ENCODE measurements at regions not wholly inside any gene's neighbourhood (a gene's known extent, or its start where the extent isn't known, plus 50 kb on each side); places are given as distances from the start of the nearest gene placed in this dataset.

DNA sequence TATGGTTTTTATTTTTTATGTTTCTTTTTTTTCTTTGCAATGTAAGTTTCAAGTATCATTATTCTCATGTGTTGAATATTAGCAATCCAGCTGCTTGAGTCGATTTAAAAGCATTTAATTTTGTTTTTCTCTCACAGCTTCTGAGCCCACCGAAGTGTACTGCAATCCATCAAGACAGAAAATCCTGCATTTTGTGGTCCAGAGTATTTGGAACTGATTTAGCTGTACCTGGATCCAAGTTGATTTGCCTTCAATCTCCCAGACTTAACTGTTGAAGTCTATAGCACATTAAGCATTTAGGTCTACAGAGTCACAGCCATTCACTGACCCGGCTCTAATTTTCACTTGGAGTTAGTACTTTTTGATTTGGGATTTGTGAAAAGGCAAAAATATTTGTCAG is 622.9 kb upstream of the ADAMTS5 start:
- Histone ChIP-seq H3K9me3 (no peaks in the 10 kb centered on the region), H3K36me3 (no peaks in the 10 kb centered on the region), H3K27ac (peak overlapping the region in 2 of 10 donors; percentile 4 to 45), H3K4me1 (peaks cover 0 to 8% (median 0%) of the 10 kb centered on the region in 9 donors), H3K27me3 (no peaks in the 10 kb centered on the region), H3K4me3 (no peak overlapping the region)
- no peak for TF ChIP-seq CTCF (IDR thresholded peaks at IDR 0.05)
- WGBS, 2 donors = 72 to 83% methylated on average over 3 of the region's 3 CpGs
- no peak for ATAC-seq
- no peak for DNase-seq
- intact Hi-C loops (cut with DNase I) = loop anchor here in 3 of 10 donors (5.0 to 10.0 kb wide), 3 partner anchors 38 to 847 kb away; no protein-coding TSS in a partner anchor

DNA sequence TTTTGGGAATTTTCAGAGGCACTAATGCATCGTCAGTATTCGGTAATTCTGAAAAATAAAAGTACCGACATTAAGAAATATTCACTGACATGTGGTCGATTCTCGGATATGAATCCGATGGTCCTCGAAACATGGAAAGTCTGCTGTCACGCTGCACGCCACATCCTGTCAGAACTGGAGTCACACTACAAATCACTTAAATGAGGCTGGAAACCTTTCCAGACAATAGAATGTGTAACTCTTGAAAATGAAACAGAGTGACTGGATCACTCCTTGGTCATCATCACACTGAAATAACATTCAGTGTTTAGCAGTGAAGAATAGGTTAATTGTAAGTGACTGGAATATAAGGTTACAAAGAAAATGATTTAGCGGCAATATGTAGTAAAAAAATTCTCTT is 620.1 kb upstream of the ADAMTS5 start:
- Histone ChIP-seq H3K36me3 (no peaks in the 10 kb centered on the region), H3K27ac (no peak overlapping the region), H3K4me3 (no peak overlapping the region), H3K27me3 (no peaks in the 10 kb centered on the region), H3K9me3 (no peaks in the 10 kb centered on the region), H3K4me1 (peaks cover 0 to 8% (median 0%) of the 10 kb centered on the region in 9 donors)
- intact Hi-C loops (cut with DNase I) = loop anchor here in 2 of 10 donors (5.0 to 10.0 kb wide), 2 partner anchors 40 to 88 kb away; no protein-coding TSS in a partner anchor
- ATAC-seq (no peak), DNase-seq (no peak)
- 95 to 96% methylated on average over 10 of the region's 10 CpGs for WGBS, 2 donors
- TF ChIP-seq CTCF (IDR thresholded peaks at IDR 0.05) = no peak

DNA sequence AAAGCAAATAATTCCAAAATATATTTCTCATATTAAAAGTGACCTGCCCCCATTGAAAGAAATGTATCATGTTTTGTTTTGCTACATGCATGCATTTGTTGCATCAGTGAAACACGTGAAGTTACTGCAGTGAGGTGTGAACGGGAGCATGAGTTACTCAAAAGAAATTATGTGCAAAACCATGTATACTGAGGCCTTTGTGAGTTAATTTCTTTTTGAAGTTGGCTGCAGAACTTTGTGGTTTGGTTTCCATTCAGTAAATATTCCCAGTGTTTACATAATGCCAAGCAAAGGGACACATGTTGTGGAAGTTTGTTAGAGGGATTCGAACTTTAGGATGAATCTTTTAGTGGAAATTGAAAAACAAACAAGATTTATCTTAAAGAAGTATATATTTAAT is 619.4 kb upstream of the ADAMTS5 start:
- TF ChIP-seq CTCF (IDR thresholded peaks at IDR 0.05) = no peak
- ATAC-seq = no peak
- no peaks in the 10 kb centered on the region for H3K36me3 ChIP-seq
- no peak overlapping the region for H3K4me3 ChIP-seq
- no peaks in the 10 kb centered on the region for H3K27me3 ChIP-seq
- H3K27ac ChIP-seq = no peak overlapping the region
- no peaks in the 10 kb centered on the region for H3K9me3 ChIP-seq
- DNase-seq = no peak
- 86 to 95% methylated on average over 3 of the region's 3 CpGs for WGBS, 2 donors
- H3K4me1 ChIP-seq = peaks cover 0 to 8% (median 0%) of the 10 kb centered on the region in 9 donors
- intact Hi-C loops (cut with DNase I) = loop anchor here in 2 of 10 donors (5.0 to 10.0 kb wide), 2 partner anchors 41 to 88 kb away; no protein-coding TSS in a partner anchor

DNA sequence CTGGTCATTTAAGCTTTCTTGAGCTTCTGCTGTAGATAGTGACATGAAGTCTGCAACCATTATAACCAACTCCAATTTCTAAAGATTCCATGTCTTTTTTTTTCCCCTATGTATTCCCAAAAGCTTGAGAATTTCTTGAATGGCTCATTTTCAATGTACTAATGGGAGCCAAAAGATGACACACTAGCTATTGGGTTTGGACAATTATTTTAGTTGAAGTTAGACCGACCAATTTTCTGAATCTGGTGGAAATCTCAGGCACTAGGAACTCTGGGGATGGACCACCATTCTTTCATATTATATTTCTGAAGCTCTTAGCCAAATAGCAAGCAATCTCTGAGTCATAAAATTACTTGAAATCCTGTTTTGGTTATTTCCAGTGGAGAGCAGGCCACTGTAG is 617.4 kb upstream of the ADAMTS5 start:
- Histone ChIP-seq H3K27ac (no peak overlapping the region), H3K27me3 (no peaks in the 10 kb centered on the region), H3K36me3 (no peaks in the 10 kb centered on the region), H3K4me1 (no peaks in the 10 kb centered on the region), H3K9me3 (peaks cover 0 to 11% (median 0%) of the 10 kb centered on the region in 11 donors), H3K4me3 (no peak overlapping the region)
- intact Hi-C loops (cut with DNase I) = loop anchor here in 1 of 10 donors (10.0 kb wide), 1 partner anchor 91 kb away; no protein-coding TSS in a partner anchor
- no peak for ATAC-seq
- no peak for TF ChIP-seq CTCF (IDR thresholded peaks at IDR 0.05)
- WGBS, 2 donors = 86 to 95% methylated on average over 1 of the region's 1 CpG
- DNase-seq = no peak

Measured in heart right ventricle (tissue), 16 donors.